HFFc6 (cell line): ENCODE measurements at regions not wholly inside any gene's neighbourhood (a gene's known extent, or its start where the extent isn't known, plus 50 kb on each side); places are given as distances from the start of the nearest gene placed in this dataset.

Source experiments
- DNase-seq: peaks from one replicate; pipeline ENCODE4 v3.0.0-alpha.2; 2018
- H3K27ac Mint-ChIP-seq: 2 replicates; pipeline ENCODE4 v1.8.0; 2020; ENCODE audit warnings: mild to moderate bottlenecking, mixed read lengths
- H3K27me3 Mint-ChIP-seq: 2 replicates; pipeline ENCODE4 v1.8.0; 2021; ENCODE audit warnings: mild to moderate bottlenecking, moderate library complexity, mixed read lengths; ENCODE audit not compliant: insufficient read depth
- H3K36me3 Mint-ChIP-seq: 2 replicates; pipeline ENCODE4 v1.8.0; 2021; ENCODE audit warnings: low read depth, mixed read lengths
- H3K4me1 Mint-ChIP-seq: 2 replicates; pipeline ENCODE4 v1.8.0; 2020; ENCODE audit warnings: low read depth, mixed read lengths
- H3K4me3 Mint-ChIP-seq: 2 replicates; pipeline ENCODE4 v1.8.0; 2020; ENCODE audit warnings: mild to moderate bottlenecking, moderate library complexity, mixed read lengths
- H3K9me3 Mint-ChIP-seq: 2 replicates; pipeline ENCODE4 v1.8.0; 2020; ENCODE audit warnings: mild to moderate bottlenecking, mixed read lengths
- TF ChIP-seq, protein P1 (sequence below): fragments of 200-600 bp; sonication (generic); IDR thresholded peaks from 2 replicates; pipeline ENCODE4 v1.5.0; 2021; ENCODE audit warnings: antibody characterized with exemption, mild to moderate bottlenecking

GRCh38 chr19:30634131-30634830, 262.1 kb downstream of the ZNF536 start:
- DNase-seq: no peak
- Mint-ChIP-seq H3K4me1 (no peaks in the 10 kb centered on the region), H3K36me3 (no peaks in the 10 kb centered on the region; the same call in 1 of the 2 replicates), H3K27me3 (peaks cover 2% of the 10 kb centered on the region), H3K27ac (no peak overlapping the region), H3K4me3 (no peak overlapping the region), H3K9me3 (peaks cover 48% of the 10 kb centered on the region)
- TF ChIP-seq, protein P1, sequence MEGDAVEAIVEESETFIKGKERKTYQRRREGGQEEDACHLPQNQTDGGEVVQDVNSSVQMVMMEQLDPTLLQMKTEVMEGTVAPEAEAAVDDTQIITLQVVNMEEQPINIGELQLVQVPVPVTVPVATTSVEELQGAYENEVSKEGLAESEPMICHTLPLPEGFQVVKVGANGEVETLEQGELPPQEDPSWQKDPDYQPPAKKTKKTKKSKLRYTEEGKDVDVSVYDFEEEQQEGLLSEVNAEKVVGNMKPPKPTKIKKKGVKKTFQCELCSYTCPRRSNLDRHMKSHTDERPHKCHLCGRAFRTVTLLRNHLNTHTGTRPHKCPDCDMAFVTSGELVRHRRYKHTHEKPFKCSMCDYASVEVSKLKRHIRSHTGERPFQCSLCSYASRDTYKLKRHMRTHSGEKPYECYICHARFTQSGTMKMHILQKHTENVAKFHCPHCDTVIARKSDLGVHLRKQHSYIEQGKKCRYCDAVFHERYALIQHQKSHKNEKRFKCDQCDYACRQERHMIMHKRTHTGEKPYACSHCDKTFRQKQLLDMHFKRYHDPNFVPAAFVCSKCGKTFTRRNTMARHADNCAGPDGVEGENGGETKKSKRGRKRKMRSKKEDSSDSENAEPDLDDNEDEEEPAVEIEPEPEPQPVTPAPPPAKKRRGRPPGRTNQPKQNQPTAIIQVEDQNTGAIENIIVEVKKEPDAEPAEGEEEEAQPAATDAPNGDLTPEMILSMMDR: no peak

GRCh38 chr19:30631033-30631370, 258.8 kb downstream of the ZNF536 start:
- DNase-seq: no peak
- Mint-ChIP-seq H3K4me3 (no peak overlapping the region), H3K27me3 (peaks cover 2% of the 10 kb centered on the region; the same call in 1 of the 2 replicates)

GRCh38 chr19:30630289-30631032, 258.3 kb downstream of the ZNF536 start:
- H3K4me3 Mint-ChIP-seq: no peak overlapping the region
- no peaks in the 10 kb centered on the region for H3K4me1 Mint-ChIP-seq
- H3K36me3 Mint-ChIP-seq: no peaks in the 10 kb centered on the region; the same call in 1 of the 2 replicates
- DNase-seq: no peak
- peaks cover 2% of the 10 kb centered on the region; the same call in 1 of the 2 replicates for H3K27me3 Mint-ChIP-seq
- TF ChIP-seq, protein P1: no peak
- H3K27ac Mint-ChIP-seq: no peak overlapping the region
- H3K9me3 Mint-ChIP-seq: peaks cover 26% of the 10 kb centered on the region

More at GRCh38 chr19:30631033-30631370, 258.8 kb downstream of the ZNF536 start:
- TF ChIP-seq, protein P1: no peak
- peaks cover 27% of the 10 kb centered on the region for H3K9me3 Mint-ChIP-seq
- H3K27ac Mint-ChIP-seq: no peak overlapping the region
- H3K36me3 Mint-ChIP-seq: no peaks in the 10 kb centered on the region; the same call in 1 of the 2 replicates
- H3K4me1 Mint-ChIP-seq: no peaks in the 10 kb centered on the region

- peaks cover 24% of the 10 kb centered on the region for H3K9me3 Mint-ChIP-seq
- H3K4me1 Mint-ChIP-seq: no peaks in the 10 kb centered on the region
- peaks cover 2% of the 10 kb centered on the region; the same call in 1 of the 2 replicates for H3K27me3 Mint-ChIP-seq
- H3K36me3 Mint-ChIP-seq: no peaks in the 10 kb centered on the region; the same call in 1 of the 2 replicates
- no peak overlapping the region for H3K27ac Mint-ChIP-seq
- TF ChIP-seq, protein P1: no peak
- no peak overlapping the region for H3K4me3 Mint-ChIP-seq
- no peak for DNase-seq
Observed at GRCh38 chr19:30629086-30629485, 256.9 kb downstream of the ZNF536 start.

DNA sequence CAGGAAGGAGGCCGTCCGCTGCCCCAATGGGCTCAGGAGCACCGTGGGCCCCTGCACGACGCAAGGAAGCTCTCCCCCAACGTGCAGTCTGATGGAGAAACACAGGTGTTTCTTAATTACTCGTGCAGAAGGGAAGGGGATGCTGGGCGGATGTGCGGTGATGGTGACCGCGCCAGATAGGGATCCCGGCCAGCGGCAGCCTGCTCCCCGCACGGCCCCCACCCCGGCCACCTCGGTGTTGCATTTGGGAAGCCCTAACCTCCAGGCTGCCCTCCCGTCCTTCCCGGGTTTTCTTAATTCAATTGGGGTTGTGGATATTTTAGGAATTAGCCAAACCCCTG, 254.4 kb downstream of the ZNF536 start:
- Mint-ChIP-seq H3K36me3 (no peaks in the 10 kb centered on the region; the same call in 1 of the 2 replicates), H3K9me3 (peaks cover 29% of the 10 kb centered on the region), H3K27me3 (no peaks in the 10 kb centered on the region), H3K4me1 (no peaks in the 10 kb centered on the region), H3K4me3 (no peak overlapping the region), H3K27ac (no peak overlapping the region)
- no peak for DNase-seq
- TF ChIP-seq, protein P1: no peak
